ENCODE measurements at regions not wholly inside any gene's neighbourhood (a gene's known extent, or its start where the extent isn't known, plus 50 kb on each side); places are given as distances from the start of the nearest gene placed in this dataset.
"Not testable (repeated sequence)": the region's sequence is repeated elsewhere in the genome, so short reads cannot be mapped to it uniquely, and the experiment has no call there.

GRCh38 chr14:106061877-106062500, 535.6 kb downstream of the TMEM121 start:
- H3K27ac Mint-ChIP-seq; H3K9me3 Mint-ChIP-seq; H3K4me3 Mint-ChIP-seq; intact Hi-C loops (cut with micrococcal nuclease); H3K36me3 Mint-ChIP-seq (ENCODE audit: low read depth); POLR2A ChIA-PET: not testable (repeated sequence)
- peaks cover 13% of the 10 kb centered on the region for H3K27me3 Mint-ChIP-seq
- TF ChIP-seq, protein P1, sequence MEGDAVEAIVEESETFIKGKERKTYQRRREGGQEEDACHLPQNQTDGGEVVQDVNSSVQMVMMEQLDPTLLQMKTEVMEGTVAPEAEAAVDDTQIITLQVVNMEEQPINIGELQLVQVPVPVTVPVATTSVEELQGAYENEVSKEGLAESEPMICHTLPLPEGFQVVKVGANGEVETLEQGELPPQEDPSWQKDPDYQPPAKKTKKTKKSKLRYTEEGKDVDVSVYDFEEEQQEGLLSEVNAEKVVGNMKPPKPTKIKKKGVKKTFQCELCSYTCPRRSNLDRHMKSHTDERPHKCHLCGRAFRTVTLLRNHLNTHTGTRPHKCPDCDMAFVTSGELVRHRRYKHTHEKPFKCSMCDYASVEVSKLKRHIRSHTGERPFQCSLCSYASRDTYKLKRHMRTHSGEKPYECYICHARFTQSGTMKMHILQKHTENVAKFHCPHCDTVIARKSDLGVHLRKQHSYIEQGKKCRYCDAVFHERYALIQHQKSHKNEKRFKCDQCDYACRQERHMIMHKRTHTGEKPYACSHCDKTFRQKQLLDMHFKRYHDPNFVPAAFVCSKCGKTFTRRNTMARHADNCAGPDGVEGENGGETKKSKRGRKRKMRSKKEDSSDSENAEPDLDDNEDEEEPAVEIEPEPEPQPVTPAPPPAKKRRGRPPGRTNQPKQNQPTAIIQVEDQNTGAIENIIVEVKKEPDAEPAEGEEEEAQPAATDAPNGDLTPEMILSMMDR (IDR thresholded peaks at IDR 0.05) = peak; percentile 61
- DNase-seq (peak; percentile 86), ATAC-seq (peak; percentile 96)
- H3K4me1 Mint-ChIP-seq (ENCODE audit: low read depth) = peaks cover 14% of the 10 kb centered on the region
- CTCF ChIA-PET = interaction anchor here (0.8 to 4.2 kb wide), 20 partner anchors 10 to 703 kb away, joined by 3 to 25 read pairs (median 4); no protein-coding TSS in a partner anchor

DNA sequence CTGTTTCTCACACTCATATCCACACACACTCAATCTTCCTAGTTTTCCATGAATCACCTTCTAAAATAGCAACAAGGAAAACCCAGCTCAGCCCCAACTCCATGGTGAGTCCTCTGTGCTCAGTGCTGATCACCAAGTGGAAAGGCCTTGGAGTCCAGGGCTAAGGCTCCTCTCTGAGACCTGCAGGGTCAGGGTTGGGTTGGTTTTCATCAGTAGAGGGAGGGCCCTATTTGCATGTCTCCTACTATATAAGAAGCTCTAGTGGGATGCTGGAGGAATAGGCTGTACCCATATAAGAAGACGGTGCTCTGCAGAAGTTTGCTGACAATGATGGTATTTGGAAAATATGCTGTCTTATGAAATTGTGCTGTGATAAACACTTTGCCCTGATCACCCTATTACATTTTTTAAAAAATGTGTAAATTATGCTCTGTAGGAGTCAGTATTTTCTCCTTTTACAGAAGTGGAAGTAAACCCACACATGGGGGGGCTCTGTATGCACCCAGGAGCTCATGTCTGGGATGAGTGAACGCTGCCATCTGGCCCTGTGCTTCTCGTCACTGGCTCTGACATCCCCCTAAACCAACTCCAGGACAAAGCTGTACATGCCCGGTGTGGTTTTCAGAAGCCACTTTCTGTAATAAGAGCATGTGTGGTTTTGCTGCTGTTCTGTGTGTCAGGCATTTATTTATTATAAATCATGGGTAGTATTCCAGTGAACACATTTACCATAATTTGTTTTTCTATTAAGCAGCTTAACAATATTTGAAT, 536.3 kb downstream of the TMEM121 start:
- ATAC-seq (no peak), DNase-seq (no peak)
- Mint-ChIP-seq H3K4me3 (no peak overlapping the region), H3K27ac (no peak overlapping the region), H3K4me1 (ENCODE audit: low read depth) (peaks cover 15% of the 10 kb centered on the region), H3K9me3 (no peaks in the 10 kb centered on the region), H3K27me3 (peaks cover 10% of the 10 kb centered on the region), H3K36me3 (ENCODE audit: low read depth) (no peaks in the 10 kb centered on the region)
- TF ChIP-seq, protein P1 (IDR thresholded peaks at IDR 0.05) = no peak
- ChIA-PET CTCF (interaction anchor here (1.0 to 4.2 kb wide), 18 partner anchors 9 to 702 kb away, joined by 3 to 25 read pairs (median 4); no protein-coding TSS in a partner anchor), POLR2A (no interaction called here)
- intact Hi-C loops (cut with micrococcal nuclease) = no loop called here

DNA sequence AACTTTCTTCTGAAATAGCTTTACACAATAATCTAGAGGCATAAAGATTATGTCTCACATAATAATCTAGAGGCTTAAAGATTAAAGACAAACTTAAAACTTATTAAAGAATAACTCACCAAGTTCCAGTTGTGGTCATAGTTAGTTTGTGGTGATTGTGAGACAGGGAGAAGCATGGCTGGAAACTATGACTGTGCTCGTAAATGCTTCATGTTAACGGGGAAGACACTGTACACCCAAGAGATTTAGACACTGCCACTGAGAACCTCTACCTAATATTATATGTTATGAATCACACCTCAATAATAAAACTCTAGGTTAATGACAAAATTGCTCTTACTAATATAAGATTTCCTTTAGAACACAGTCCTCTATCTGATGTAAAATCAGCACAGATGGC, 541.6 kb downstream of the TMEM121 start:
- no peaks in the 10 kb centered on the region for H3K9me3 Mint-ChIP-seq
- peaks cover 9% of the 10 kb centered on the region for H3K27me3 Mint-ChIP-seq
- CTCF ChIA-PET = interaction anchor here (0.7 to 1.6 kb wide), 4 partner anchors 23 to 327 kb away, joined by 3 to 4 read pairs (median 4); no protein-coding TSS in a partner anchor
- DNase-seq (peak; percentile 22), ATAC-seq (peak; percentile 40)
- POLR2A ChIA-PET = interaction anchor here (0.5 kb wide), 1 partner anchor 130 kb away, joined by 3 read pairs; no protein-coding TSS in a partner anchor
- H3K36me3 Mint-ChIP-seq (ENCODE audit: low read depth) = no peaks in the 10 kb centered on the region
- TF ChIP-seq, protein P1 (IDR thresholded peaks at IDR 0.05) = no peak
- no peak overlapping the region for H3K4me3 Mint-ChIP-seq
- intact Hi-C loops (cut with micrococcal nuclease) = no loop called here
- peaks cover 21% of the 10 kb centered on the region for H3K4me1 Mint-ChIP-seq (ENCODE audit: low read depth)
- no peak overlapping the region for H3K27ac Mint-ChIP-seq

- Mint-ChIP-seq H3K27me3 (peaks cover 12% of the 10 kb centered on the region), H3K27ac (peak overlapping the region; percentile 70), H3K36me3 (ENCODE audit: low read depth) (no peaks in the 10 kb centered on the region), H3K9me3 (no peaks in the 10 kb centered on the region), H3K4me3 (peak overlapping the region; percentile 3), H3K4me1 (ENCODE audit: low read depth) (peaks cover 21% of the 10 kb centered on the region)
- ATAC-seq (peak; percentile 77), DNase-seq (peak; percentile 25)
- intact Hi-C loops (cut with micrococcal nuclease) = no loop called here
- POLR2A ChIA-PET = no interaction called here
- CTCF ChIA-PET = interaction anchor here (0.9 to 3.5 kb wide), 3 partner anchors 8 to 468 kb away, joined by 5 to 14 read pairs (median 5); no protein-coding TSS in a partner anchor
- TF ChIP-seq, protein P1 (IDR thresholded peaks at IDR 0.05) = no peak
Measured at GRCh38 chr14:106069804-106070625, 543.6 kb downstream of the TMEM121 start.
